Thyroid gland (tissue), 4 donors: ENCODE measurements at regions not wholly inside any gene's neighbourhood (a gene's known extent, or its start where the extent isn't known, plus 50 kb on each side); places are given as distances from the start of the nearest gene placed in this dataset.

Source experiments
- DNase-seq, 2 donors: peaks; one replicate each; pipeline ENCODE4 v3.0.0-alpha.2; 2019
- H3K27ac ChIP-seq, 3 donors: fragments of 200-600 bp; sonication (generic); 1 replicate in 2 of 3; 2 replicates in 1 of 3; pipeline ENCODE4 v1.5.1; 2016 to 2019; ENCODE audit warnings: mild to moderate bottlenecking in 1 of 3, moderate library complexity in 1 of 3
- H3K27me3 ChIP-seq: fragments of 200-600 bp; sonication (generic); one replicate; pipeline ENCODE4 v1.5.1; 2019
- H3K36me3 ChIP-seq, 2 donors: fragments of 200-600 bp; sonication (generic); one replicate each; pipeline ENCODE4 v1.5.1; 2016 to 2019
- H3K4me1 ChIP-seq, 2 donors: fragments of 200-600 bp; sonication (generic); one replicate each; pipeline ENCODE4 v1.5.1; 2017 to 2019
- H3K4me3 ChIP-seq, 3 donors: fragments of 200-600 bp; sonication (generic); replicated peaks in 1 of 3; 1 replicate in 2 of 3; 2 replicates in 1 of 3; pipeline ENCODE4 v1.5.1; 2016; ENCODE audit warnings: mild to moderate bottlenecking in 1 of 3
- H3K9me3 ChIP-seq: fragments of 200-600 bp; sonication (generic); one replicate; pipeline ENCODE4 v1.5.1; 2017
- POLR2A ChIP-seq, 2 donors: fragments of 450-650 bp; IDR thresholded peaks; one replicate each; pipeline ENCODE4 v1.6.1; 2017; ENCODE audit warnings: antibody characterized with exemption in 2 of 2, mild to moderate bottlenecking in 2 of 2, moderate library complexity in 1 of 2
- WGBS, 2 donors: methylation state at CpG; one replicate each; pipeline ENCODE4 v1.1.5; 2017; 5-methylcytosine and 5-hydroxymethylcytosine counted together
- intact Hi-C: fragments of 100-400 bp; cut with DNase I; formaldehyde crosslinking; loops from one replicate; pipeline ENCODE4 v1.15.1; 2023
- TF ChIP-seq, protein P1 (sequence below), 6 experiments: fragments of 200-600 bp in 3 of 6; fragments of 450-650 bp in 3 of 6; sonication (generic) in 3 of 6; IDR thresholded peaks; one replicate each; pipeline ENCODE4 v1.5.1; 2016 to 2019; ENCODE audit warnings: antibody characterized with exemption in 6 of 6, mild to moderate bottlenecking in 2 of 6, inconsistent platforms in 1 of 6, moderate library complexity in 1 of 6

DNA sequence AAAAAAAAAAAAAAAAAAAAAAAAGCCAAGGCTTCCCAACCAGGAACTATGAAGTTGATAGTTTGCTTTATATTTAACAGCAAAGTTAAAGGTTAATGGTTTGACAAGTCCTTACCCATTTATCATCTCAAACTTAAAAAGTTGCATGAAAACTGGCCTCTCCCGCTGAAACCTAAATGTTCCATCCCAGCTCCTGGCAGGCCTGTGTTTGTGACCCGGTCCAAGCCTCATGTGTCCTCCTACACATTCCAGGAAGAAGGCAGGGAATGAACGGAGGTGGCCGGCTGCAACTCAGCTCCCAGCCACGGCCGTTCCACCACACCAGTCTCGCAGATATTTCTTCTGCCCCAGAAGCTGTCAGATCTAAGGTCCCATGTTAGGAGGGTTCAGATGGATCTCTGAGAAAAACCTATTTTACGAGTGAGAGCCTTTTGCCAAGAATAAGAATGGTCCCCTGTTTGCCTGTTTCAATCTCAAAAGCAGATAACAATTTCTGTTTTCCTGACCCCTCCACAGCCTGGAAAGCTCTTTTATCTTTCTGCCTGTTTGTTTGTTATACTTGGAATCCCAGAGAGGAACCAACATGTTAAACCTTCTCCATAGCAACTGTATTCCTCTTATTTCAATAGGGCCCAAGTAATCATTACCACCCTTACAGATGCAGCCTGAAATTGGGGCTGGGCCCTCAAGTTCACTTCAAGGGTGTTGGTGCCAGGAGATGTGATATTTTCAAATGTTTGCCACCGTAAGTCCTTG is 56.5 kb downstream of the KCTD12 start:
- no peaks in the 10 kb centered on the region for H3K36me3 ChIP-seq
- 68 to 71% methylated on average over 9 of the region's 9 CpGs for WGBS, 2 donors
- H3K27me3 ChIP-seq, result no peaks in the 10 kb centered on the region
- intact Hi-C loops, result no loop called here
- H3K27ac ChIP-seq, result peak overlapping the region in 1 of 3 donors; percentile 24
- H3K4me1 ChIP-seq, result no peaks in the 10 kb centered on the region
- no peak for DNase-seq
- no peak overlapping the region for H3K4me3 ChIP-seq
- no peaks in the 10 kb centered on the region for H3K9me3 ChIP-seq
- TF ChIP-seq, protein P1, sequence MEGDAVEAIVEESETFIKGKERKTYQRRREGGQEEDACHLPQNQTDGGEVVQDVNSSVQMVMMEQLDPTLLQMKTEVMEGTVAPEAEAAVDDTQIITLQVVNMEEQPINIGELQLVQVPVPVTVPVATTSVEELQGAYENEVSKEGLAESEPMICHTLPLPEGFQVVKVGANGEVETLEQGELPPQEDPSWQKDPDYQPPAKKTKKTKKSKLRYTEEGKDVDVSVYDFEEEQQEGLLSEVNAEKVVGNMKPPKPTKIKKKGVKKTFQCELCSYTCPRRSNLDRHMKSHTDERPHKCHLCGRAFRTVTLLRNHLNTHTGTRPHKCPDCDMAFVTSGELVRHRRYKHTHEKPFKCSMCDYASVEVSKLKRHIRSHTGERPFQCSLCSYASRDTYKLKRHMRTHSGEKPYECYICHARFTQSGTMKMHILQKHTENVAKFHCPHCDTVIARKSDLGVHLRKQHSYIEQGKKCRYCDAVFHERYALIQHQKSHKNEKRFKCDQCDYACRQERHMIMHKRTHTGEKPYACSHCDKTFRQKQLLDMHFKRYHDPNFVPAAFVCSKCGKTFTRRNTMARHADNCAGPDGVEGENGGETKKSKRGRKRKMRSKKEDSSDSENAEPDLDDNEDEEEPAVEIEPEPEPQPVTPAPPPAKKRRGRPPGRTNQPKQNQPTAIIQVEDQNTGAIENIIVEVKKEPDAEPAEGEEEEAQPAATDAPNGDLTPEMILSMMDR (IDR thresholded peaks at IDR 0.05), result no peak
- TF ChIP-seq POLR2A (IDR thresholded peaks at IDR 0.05), result no peak

DNA sequence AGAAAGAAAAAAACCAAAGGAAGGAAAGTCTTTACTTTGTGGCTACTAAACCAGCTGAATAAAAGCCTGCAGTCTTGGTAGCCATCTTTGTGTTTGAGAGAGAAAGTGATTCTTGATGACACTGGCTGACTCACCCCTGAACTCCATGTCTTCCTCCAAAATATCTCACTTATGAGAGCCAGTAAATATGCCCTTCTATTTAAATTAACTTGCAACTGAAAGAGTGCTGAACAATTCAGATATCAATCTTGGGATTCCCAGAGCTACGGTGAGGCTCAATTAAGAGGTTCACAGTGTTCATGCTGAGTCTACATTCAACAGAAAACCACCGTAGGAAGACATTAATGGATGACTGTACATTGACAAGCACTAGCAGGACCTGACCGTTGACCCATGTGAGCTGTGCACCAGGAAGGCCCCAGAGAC is 57.9 kb downstream of the KCTD12 start:
- H3K27ac ChIP-seq, result no peak overlapping the region

DNA sequence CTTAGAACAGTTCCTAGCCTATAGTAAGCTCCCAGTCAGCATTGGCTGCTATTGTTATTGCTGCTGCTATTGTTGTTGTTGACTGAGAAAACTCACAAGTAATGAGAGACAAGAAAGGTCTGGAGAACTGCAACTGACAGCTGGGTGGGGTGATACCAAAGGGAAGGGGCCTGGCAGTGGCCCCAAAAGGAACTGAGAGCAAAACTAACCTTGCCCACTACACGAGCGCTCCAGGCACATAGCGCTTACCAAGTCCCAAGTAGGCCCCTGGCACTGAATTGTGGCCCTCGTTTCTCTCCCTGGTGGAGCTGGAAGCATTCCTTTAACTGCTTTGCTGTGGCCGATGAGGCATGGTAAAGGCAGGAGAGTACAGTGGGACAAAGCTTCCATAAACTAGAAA is 59.7 kb downstream of the KCTD12 start:
- Histone ChIP-seq H3K9me3 (no peaks in the 10 kb centered on the region), H3K4me1 (no peaks in the 10 kb centered on the region), H3K27me3 (no peaks in the 10 kb centered on the region), H3K36me3 (no peaks in the 10 kb centered on the region), H3K27ac (no peak overlapping the region), H3K4me3 (no peak overlapping the region)
- 89 to 92% methylated on average over 5 of the region's 5 CpGs for WGBS, 2 donors
- TF ChIP-seq, protein P1 (IDR thresholded peaks at IDR 0.05), result no peak
- no peak for TF ChIP-seq POLR2A (IDR thresholded peaks at IDR 0.05)
- intact Hi-C loops, result no loop called here
- DNase-seq, result no peak

More for the DNA sequence above, 57.9 kb downstream of the KCTD12 start:
- intact Hi-C loops, result no loop called here
- no peaks in the 10 kb centered on the region for H3K4me1 ChIP-seq
- TF ChIP-seq, protein P1 (IDR thresholded peaks at IDR 0.05), result no peak
- no peak for TF ChIP-seq POLR2A (IDR thresholded peaks at IDR 0.05)
- H3K27me3 ChIP-seq, result no peaks in the 10 kb centered on the region
- no peak for DNase-seq
- H3K9me3 ChIP-seq, result no peaks in the 10 kb centered on the region
- WGBS, 2 donors, result 57 to 82% methylated on average over 3 of the region's 3 CpGs
- no peak overlapping the region for H3K4me3 ChIP-seq
- no peaks in the 10 kb centered on the region for H3K36me3 ChIP-seq

DNA sequence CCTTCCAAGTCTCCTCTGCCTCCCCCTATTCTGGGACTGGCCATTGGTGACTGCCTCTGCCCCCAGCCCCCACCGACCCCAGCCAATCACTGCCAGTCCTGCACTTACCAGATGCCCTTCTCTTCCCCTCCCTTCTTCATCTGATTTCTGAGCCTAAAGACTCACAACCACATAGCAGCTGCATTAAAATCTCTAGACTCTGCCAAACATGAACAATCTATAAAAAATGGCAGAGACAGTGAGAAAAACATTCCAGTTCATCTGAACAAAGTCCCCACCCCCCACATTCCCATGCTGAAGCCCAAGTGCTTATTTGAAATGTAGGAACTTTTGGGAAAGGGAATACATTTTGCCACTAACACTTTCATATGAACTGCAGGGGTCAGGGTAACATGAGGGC is 60.8 kb downstream of the KCTD12 start:
- WGBS, 2 donors, result 47 to 57% methylated on average over 1 of the region's 1 CpG
- H3K36me3 ChIP-seq, result no peaks in the 10 kb centered on the region
- no peaks in the 10 kb centered on the region for H3K9me3 ChIP-seq
- no peak overlapping the region for H3K4me3 ChIP-seq
- no peaks in the 10 kb centered on the region for H3K4me1 ChIP-seq
- no peak for DNase-seq
- H3K27ac ChIP-seq, result no peak overlapping the region
- H3K27me3 ChIP-seq, result no peaks in the 10 kb centered on the region
- TF ChIP-seq, protein P1 (IDR thresholded peaks at IDR 0.05), result no peak
- no peak for TF ChIP-seq POLR2A (IDR thresholded peaks at IDR 0.05)
- intact Hi-C loops, result no loop called here

DNA sequence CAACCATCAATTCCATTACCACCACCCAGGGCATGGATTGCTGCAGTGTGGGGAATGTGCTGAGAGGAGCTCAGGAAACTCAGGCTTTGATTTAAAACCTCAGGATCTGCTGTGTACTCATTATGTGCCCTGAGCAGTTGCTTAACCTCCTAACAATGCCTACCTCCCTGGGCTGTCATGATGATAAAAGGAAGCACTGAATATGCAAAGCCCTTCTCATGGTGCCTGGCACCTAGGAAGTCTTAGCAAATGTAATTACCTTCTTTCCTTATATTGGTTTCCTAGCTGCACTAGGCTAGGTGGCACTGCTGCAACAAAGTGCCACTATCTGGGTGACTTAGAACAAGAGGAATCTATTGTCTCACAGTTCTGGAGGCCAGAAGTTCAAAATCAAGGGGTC is 62.2 kb downstream of the KCTD12 start:
- no peak overlapping the region for H3K27ac ChIP-seq
- H3K4me3 ChIP-seq, result no peak overlapping the region
- no peaks in the 10 kb centered on the region for H3K9me3 ChIP-seq
- intact Hi-C loops, result no loop called here
- DNase-seq, result no peak
- TF ChIP-seq, protein P1 (IDR thresholded peaks at IDR 0.05), result no peak
- TF ChIP-seq POLR2A (IDR thresholded peaks at IDR 0.05), result no peak
- H3K27me3 ChIP-seq, result no peaks in the 10 kb centered on the region
- H3K36me3 ChIP-seq, result no peaks in the 10 kb centered on the region
- no peaks in the 10 kb centered on the region for H3K4me1 ChIP-seq
